MM.1S (cell line): ENCODE measurements at regions not wholly inside any gene's neighbourhood (a gene's known extent, or its start where the extent isn't known, plus 50 kb on each side); places are given as distances from the start of the nearest gene placed in this dataset.

Source experiments
- DNase-seq: peaks from one replicate; pipeline ENCODE4 v3.0.0-alpha.2; 2015
- H2AFZ ChIP-seq: fragments of 300-600 bp; sonication (generic); 2 replicates; pipeline ENCODE4 v1.6.0; 2016; ENCODE audit warnings: antibody characterized with exemption, low read length
- H3F3A ChIP-seq: fragments of 300-600 bp; sonication (generic); 2 replicates; pipeline ENCODE4 v1.6.1; 2016; ENCODE audit warnings: mild to moderate bottlenecking, antibody characterized with exemption, low read length, moderate library complexity, mixed read lengths; ENCODE audit not compliant: insufficient read depth
- H3K27ac ChIP-seq: fragments of 300-600 bp; sonication (generic); 2 replicates; pipeline ENCODE4 v1.5.1; 2016; ENCODE audit warnings: mild to moderate bottlenecking, low read length
- H3K27me3 ChIP-seq: fragments of 300-600 bp; sonication (generic); replicated peaks from 2 replicates; pipeline ENCODE4 v1.6.0; 2016; ENCODE audit warnings: low read length; ENCODE audit not compliant: insufficient read depth
- H3K36me3 ChIP-seq: fragments of 300-600 bp; sonication (generic); replicated peaks from 2 replicates; pipeline ENCODE4 v1.6.1; 2016; ENCODE audit warnings: mild to moderate bottlenecking, low read length, mixed read lengths; ENCODE audit not compliant: insufficient read depth
- H3K4me1 ChIP-seq: fragments of 300-600 bp; sonication (generic); 2 replicates; pipeline ENCODE4 v1.6.1; 2016; ENCODE audit warnings: low read length, mixed read lengths
- H3K4me2 ChIP-seq: fragments of 300-600 bp; sonication (generic); 2 replicates; pipeline ENCODE4 v1.6.0; 2016; ENCODE audit warnings: low read depth, low read length
- H3K4me3 ChIP-seq: fragments of 300-600 bp; sonication (generic); 2 replicates; pipeline ENCODE4 v1.5.1; 2016; ENCODE audit warnings: low read length, mixed read lengths
- H3K79me2 ChIP-seq: fragments of 300-600 bp; sonication (generic); 2 replicates; pipeline ENCODE4 v1.6.1; 2016; ENCODE audit warnings: mixed run types, low read length, mixed read lengths
- H3K9ac ChIP-seq: fragments of 300-600 bp; sonication (generic); 2 replicates; pipeline ENCODE4 v1.6.1; 2016; ENCODE audit warnings: low read length, mixed read lengths
- H3K9me2 ChIP-seq: fragments of 300-600 bp; sonication (generic); replicated peaks from 2 replicates; pipeline ENCODE4 v1.6.1; 2016; ENCODE audit warnings: mild to moderate bottlenecking, low read length, mixed read lengths; ENCODE audit not compliant: insufficient read depth
- H3K9me3 ChIP-seq: fragments of 300-600 bp; sonication (generic); replicated peaks from 2 replicates; pipeline ENCODE4 v1.6.1; 2016; ENCODE audit warnings: mild to moderate bottlenecking, low read length, mixed read lengths; ENCODE audit not compliant: insufficient read depth
- H4K20me1 ChIP-seq: fragments of 300-600 bp; sonication (generic); 2 replicates; pipeline ENCODE4 v1.6.1; 2016; ENCODE audit warnings: mild to moderate bottlenecking, low read length, moderate library complexity, mixed read lengths; ENCODE audit not compliant: insufficient read depth
- EZH2 ChIP-seq: fragments of 300-600 bp; sonication (generic); optimal IDR thresholded peaks from 2 replicates; pipeline ENCODE3; 2017; ENCODE audit warnings: low read depth, mild to moderate bottlenecking, antibody characterized with exemption, low read length, mixed read lengths
- EZH2phosphoT487 ChIP-seq: fragments of 300-600 bp; sonication (generic); IDR thresholded peaks from 2 replicates; pipeline ENCODE4 v1.6.1; 2018; ENCODE audit warnings: antibody characterized with exemption, low read length
- TF ChIP-seq, protein P1 (sequence below): fragments of 300-600 bp; sonication (generic); IDR thresholded peaks from 2 replicates; pipeline ENCODE4 v1.5.1; 2016; ENCODE audit warnings: antibody characterized with exemption, low read length, mixed read lengths

DNA sequence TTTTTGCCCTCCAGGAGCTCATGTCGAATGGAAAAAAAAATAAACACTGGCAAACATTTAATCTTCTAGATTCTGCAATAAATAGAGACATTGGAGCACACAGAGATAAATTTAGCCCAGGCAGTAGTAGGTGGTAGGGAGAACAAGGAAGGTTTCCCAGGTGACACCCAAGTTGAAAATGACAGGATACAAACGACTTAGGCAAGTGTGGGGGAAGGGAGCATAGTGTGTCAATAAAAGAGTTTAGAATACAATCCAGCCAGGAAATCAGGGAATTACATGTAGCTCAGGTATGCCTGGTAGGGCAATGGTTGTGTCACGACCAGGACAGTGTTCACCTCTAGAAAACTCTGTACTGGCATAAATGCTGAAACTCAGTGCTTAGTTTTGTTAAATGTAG, 364.6 kb upstream of the AGTR1 start:
- no peak overlapping the region for H2AFZ ChIP-seq
- no peaks in the 10 kb centered on the region for H3K4me1 ChIP-seq
- no peaks in the 10 kb centered on the region for H4K20me1 ChIP-seq
- no peaks in the 10 kb centered on the region for H3K9me2 ChIP-seq
- H3K4me3 ChIP-seq, result no peak overlapping the region
- no peaks in the 10 kb centered on the region for H3K27me3 ChIP-seq
- no peak overlapping the region for H3K27ac ChIP-seq
- H3K79me2 ChIP-seq, result no peaks in the 10 kb centered on the region
- no peak overlapping the region for H3K4me2 ChIP-seq
- TF ChIP-seq, protein P1, sequence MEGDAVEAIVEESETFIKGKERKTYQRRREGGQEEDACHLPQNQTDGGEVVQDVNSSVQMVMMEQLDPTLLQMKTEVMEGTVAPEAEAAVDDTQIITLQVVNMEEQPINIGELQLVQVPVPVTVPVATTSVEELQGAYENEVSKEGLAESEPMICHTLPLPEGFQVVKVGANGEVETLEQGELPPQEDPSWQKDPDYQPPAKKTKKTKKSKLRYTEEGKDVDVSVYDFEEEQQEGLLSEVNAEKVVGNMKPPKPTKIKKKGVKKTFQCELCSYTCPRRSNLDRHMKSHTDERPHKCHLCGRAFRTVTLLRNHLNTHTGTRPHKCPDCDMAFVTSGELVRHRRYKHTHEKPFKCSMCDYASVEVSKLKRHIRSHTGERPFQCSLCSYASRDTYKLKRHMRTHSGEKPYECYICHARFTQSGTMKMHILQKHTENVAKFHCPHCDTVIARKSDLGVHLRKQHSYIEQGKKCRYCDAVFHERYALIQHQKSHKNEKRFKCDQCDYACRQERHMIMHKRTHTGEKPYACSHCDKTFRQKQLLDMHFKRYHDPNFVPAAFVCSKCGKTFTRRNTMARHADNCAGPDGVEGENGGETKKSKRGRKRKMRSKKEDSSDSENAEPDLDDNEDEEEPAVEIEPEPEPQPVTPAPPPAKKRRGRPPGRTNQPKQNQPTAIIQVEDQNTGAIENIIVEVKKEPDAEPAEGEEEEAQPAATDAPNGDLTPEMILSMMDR, result no peak
- no peak for TF ChIP-seq EZH2phosphoT487
- TF ChIP-seq EZH2, result no peak
- no peak overlapping the region for H3K9ac ChIP-seq
- no peaks in the 10 kb centered on the region for H3F3A ChIP-seq
- H3K36me3 ChIP-seq, result no peaks in the 10 kb centered on the region
- no peak for DNase-seq
- no peaks in the 10 kb centered on the region for H3K9me3 ChIP-seq

DNA sequence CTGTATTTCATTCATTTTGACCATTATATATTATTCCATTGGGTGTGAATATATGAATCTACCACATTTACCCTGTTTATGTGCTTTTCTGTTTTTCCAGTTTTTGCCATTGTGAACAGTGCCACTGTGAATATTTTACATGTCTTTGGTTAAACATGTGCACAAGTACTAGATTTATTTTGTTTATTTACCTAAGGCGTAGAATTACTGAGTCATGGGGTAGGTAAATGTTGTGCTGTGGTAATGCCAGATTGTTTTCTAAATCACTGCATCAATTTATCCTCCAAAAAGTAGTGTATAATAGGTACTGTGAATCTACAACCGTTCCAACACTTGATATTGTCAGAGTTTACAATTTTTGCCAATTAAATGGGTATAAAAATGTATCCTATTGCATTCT, 362.1 kb upstream of the AGTR1 start:
- no peak for DNase-seq
- no peaks in the 10 kb centered on the region for H3K4me1 ChIP-seq
- H3K4me2 ChIP-seq, result no peak overlapping the region
- H3K4me3 ChIP-seq, result no peak overlapping the region
- no peaks in the 10 kb centered on the region for H4K20me1 ChIP-seq
- no peak overlapping the region for H3K27ac ChIP-seq
- no peaks in the 10 kb centered on the region for H3K9me2 ChIP-seq
- no peaks in the 10 kb centered on the region for H3K79me2 ChIP-seq
- H3F3A ChIP-seq, result no peaks in the 10 kb centered on the region
- no peaks in the 10 kb centered on the region for H3K9me3 ChIP-seq
- no peak overlapping the region for H3K9ac ChIP-seq
- H2AFZ ChIP-seq, result no peak overlapping the region
- H3K36me3 ChIP-seq, result no peaks in the 10 kb centered on the region
- H3K27me3 ChIP-seq, result no peaks in the 10 kb centered on the region
- TF ChIP-seq EZH2phosphoT487, result no peak
- TF ChIP-seq, protein P1, result no peak
- no peak for TF ChIP-seq EZH2

DNA sequence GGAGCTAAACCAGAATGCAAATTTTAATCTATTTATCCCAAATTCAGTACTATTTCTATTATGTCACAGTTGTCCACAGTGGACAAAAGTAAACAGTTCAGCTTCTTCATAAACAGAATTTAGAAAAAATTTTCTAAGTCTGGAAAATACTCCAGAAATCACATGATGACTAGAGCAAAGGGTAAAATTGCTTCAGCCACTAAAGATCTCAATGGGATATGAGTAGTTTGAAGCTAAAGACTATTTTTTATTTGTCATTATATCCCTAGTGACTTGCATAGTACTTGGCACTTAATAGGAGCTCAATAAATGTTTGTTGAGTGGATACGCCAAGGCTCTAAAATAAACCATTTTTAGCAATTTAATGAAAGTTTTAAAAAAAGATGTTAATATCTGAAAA, 354.3 kb upstream of the AGTR1 start:
- Histone ChIP-seq H3F3A (no peaks in the 10 kb centered on the region), H3K9me3 (no peaks in the 10 kb centered on the region), H3K9me2 (no peaks in the 10 kb centered on the region), H3K4me1 (no peaks in the 10 kb centered on the region), H3K4me3 (no peak overlapping the region), H3K27me3 (no peaks in the 10 kb centered on the region), H3K36me3 (no peaks in the 10 kb centered on the region), H3K9ac (no peak overlapping the region), H3K27ac (no peak overlapping the region), H3K4me2 (no peak overlapping the region), H2AFZ (no peak overlapping the region), H3K79me2 (no peaks in the 10 kb centered on the region), H4K20me1 (no peaks in the 10 kb centered on the region)
- no peak for TF ChIP-seq EZH2phosphoT487
- TF ChIP-seq, protein P1, result no peak
- TF ChIP-seq EZH2, result no peak
- DNase-seq, result no peak

DNA sequence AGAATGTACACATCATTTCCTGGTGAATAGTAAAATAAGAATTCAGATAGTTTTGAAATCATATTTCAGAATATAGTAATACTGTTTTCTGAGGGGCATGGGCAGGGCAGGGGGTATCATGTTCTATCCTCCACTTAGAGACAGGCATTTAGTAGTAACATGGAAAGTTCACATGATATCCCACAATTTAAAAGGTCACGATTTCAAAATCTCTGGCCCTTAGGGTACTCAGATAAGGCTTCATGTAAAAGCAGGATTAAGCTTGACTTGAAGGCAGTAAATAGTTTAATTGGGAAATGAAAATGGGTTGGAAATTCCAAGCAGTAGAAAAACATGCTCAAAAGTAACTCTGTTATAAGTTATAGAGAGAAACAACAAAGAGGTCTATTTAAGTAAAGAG, 353.2 kb upstream of the AGTR1 start:
- Histone ChIP-seq H3K27ac (no peak overlapping the region), H2AFZ (no peak overlapping the region), H3K9me3 (no peaks in the 10 kb centered on the region), H4K20me1 (no peaks in the 10 kb centered on the region), H3K4me2 (no peak overlapping the region), H3K27me3 (no peaks in the 10 kb centered on the region), H3K4me1 (no peaks in the 10 kb centered on the region), H3K79me2 (no peaks in the 10 kb centered on the region), H3K4me3 (no peak overlapping the region), H3K36me3 (no peaks in the 10 kb centered on the region), H3K9ac (no peak overlapping the region), H3K9me2 (no peaks in the 10 kb centered on the region), H3F3A (no peaks in the 10 kb centered on the region)
- TF ChIP-seq EZH2phosphoT487 (no peak), EZH2 (no peak)
- TF ChIP-seq, protein P1, result no peak
- no peak for DNase-seq
